NB4 (cell line): ENCODE measurements at regions not wholly inside any gene's neighbourhood (a gene's known extent, or its start where the extent isn't known, plus 50 kb on each side); places are given as distances from the start of the nearest gene placed in this dataset.

Experiments
- POLR2A ChIP-seq: IDR thresholded peaks from 2 replicates; pipeline ENCODE4 v1.6.1; 2011; ENCODE audit warnings: mild to moderate bottlenecking; ENCODE audit not compliant: insufficient read length; ENCODE audit errors: extremely low read depth
- TF ChIP-seq, protein P1 (sequence below): IDR thresholded peaks from one replicate; pipeline ENCODE4 v1.5.1; 2012; ENCODE audit warnings: low read depth, low read length

DNA sequence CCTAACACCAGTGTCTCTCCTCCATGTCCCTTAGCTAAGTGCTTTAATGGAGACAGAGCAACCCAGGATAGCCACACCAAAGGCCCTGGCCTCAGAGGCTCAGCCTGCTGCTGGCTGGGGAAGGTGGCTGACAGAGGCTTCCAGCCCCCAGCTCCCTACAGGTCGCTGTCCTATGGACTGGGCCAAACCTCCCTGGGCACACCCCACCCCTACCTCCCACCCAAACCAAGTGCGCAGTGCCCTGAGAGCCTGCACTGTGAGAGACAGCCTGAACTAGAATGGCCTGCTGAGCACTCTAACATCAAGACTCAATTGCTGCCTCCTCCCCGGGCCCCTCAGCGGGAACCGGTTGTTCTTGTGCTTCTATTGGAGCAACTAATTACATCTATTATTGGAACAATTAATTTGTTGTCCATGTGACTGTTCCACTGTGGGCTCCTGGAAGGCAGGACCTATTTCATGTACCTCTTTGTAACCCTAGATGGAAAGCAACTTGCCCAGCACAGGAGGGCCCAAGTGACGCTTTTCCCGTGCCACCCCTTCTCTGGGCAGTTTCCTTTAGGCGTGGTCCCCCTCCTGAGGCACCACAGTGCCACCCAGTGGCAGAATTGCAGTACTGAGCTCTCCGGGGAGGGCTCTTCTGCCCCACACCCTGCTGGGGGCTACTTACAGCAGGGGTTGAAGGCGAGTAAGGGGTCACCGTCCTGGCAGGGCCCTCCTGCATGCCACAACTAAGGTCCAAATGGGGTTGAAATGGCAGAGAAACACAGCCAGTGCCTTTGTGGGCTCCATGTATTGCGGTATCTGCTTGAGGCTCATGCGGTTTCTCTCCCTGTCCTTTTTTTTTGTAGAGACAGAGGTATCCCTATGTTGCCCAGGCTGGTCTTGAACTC lies 63.7 kb upstream of the WAPL start:
- TF ChIP-seq, protein P1, sequence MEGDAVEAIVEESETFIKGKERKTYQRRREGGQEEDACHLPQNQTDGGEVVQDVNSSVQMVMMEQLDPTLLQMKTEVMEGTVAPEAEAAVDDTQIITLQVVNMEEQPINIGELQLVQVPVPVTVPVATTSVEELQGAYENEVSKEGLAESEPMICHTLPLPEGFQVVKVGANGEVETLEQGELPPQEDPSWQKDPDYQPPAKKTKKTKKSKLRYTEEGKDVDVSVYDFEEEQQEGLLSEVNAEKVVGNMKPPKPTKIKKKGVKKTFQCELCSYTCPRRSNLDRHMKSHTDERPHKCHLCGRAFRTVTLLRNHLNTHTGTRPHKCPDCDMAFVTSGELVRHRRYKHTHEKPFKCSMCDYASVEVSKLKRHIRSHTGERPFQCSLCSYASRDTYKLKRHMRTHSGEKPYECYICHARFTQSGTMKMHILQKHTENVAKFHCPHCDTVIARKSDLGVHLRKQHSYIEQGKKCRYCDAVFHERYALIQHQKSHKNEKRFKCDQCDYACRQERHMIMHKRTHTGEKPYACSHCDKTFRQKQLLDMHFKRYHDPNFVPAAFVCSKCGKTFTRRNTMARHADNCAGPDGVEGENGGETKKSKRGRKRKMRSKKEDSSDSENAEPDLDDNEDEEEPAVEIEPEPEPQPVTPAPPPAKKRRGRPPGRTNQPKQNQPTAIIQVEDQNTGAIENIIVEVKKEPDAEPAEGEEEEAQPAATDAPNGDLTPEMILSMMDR: peak; percentile 93
- TF ChIP-seq POLR2A: no peak
